GM21423 (cell line): ENCODE measurements at regions not wholly inside any gene's neighbourhood (a gene's known extent, or its start where the extent isn't known, plus 50 kb on each side); places are given as distances from the start of the nearest gene placed in this dataset.
A peak's percentile ranks its signal among the peaks of the same experiment; 100 is the strongest.

Source experiments
- ATAC-seq: cut with Tn5 transposase; IDR thresholded peaks from one replicate; pipeline ENCODE4 v1.9.1; 2021; ENCODE audit warnings: mild to moderate bottlenecking, moderate library complexity; ENCODE audit not compliant: unreplicated experiment

- ATAC-seq: peak; percentile 93
Measured at GRCh38 chr20:16175322-16175961, 397.8 kb downstream of the KIF16B start.

GRCh38 chr20:16174311-16174710 lies 398.9 kb downstream of the KIF16B start:
- ATAC-seq: no peak

- ATAC-seq: no peak
Measured at GRCh38 chr20:16173044-16173443, 400.2 kb downstream of the KIF16B start.

- ATAC-seq: no peak
Measured at GRCh38 chr20:16171180-16171579, 402.1 kb downstream of the KIF16B start.

GRCh38 chr20:16170406-16170971 lies 402.8 kb downstream of the KIF16B start:
- no peak for ATAC-seq

- ATAC-seq: no peak
Measured at GRCh38 chr20:16167423-16168130, 405.7 kb downstream of the KIF16B start.

GRCh38 chr20:16166737-16167136 lies 406.5 kb downstream of the KIF16B start:
- no peak for ATAC-seq

- ATAC-seq: peak; percentile 45
Measured at GRCh38 chr20:16158976-16159286, 414.3 kb downstream of the KIF16B start.

- ATAC-seq: peak; percentile 79
Measured at GRCh38 chr20:16158090-16158975, 414.9 kb downstream of the KIF16B start.

- ATAC-seq: no peak
Measured at GRCh38 chr20:16147916-16148315, 425.3 kb downstream of the KIF16B start.

GRCh38 chr20:16147216-16147615 lies 426.0 kb downstream of the KIF16B start:
- no peak for ATAC-seq

- ATAC-seq: no peak
Measured at GRCh38 chr20:16145919-16146318, 427.3 kb downstream of the KIF16B start.

GRCh38 chr20:16143596-16143995 lies 429.7 kb downstream of the KIF16B start:
- ATAC-seq: no peak

GRCh38 chr20:16135630-16136029 lies 437.6 kb downstream of the KIF16B start:
- ATAC-seq: no peak

GRCh38 chr20:16132036-16132798 lies 441.0 kb downstream of the KIF16B start:
- no peak for ATAC-seq

- no peak for ATAC-seq
Measured at GRCh38 chr20:16129411-16129810, 443.8 kb downstream of the KIF16B start.

- ATAC-seq: no peak
Measured at GRCh38 chr20:16128538-16129106, 444.6 kb downstream of the KIF16B start.

GRCh38 chr20:16125816-16126215 lies 447.4 kb downstream of the KIF16B start:
- ATAC-seq: no peak

GRCh38 chr20:16124911-16125776 lies 448.1 kb downstream of the KIF16B start:
- ATAC-seq: no peak
